Right lobe of liver (tissue), 6 donors: ENCODE measurements at regions not wholly inside any gene's neighbourhood (a gene's known extent, or its start where the extent isn't known, plus 50 kb on each side); places are given as distances from the start of the nearest gene placed in this dataset.

ENCODE experiments used
- ATAC-seq, 4 donors: fragments of 200-7000 bp; cut with Tn5 transposase; one replicate each; pipeline ENCODE4 v1.9.1; 2020; ENCODE audit warnings: mild to moderate bottlenecking in 4 of 4, moderate library complexity in 4 of 4
- DNase-seq, 3 donors: peaks; one replicate each; pipeline ENCODE4 v3.0.0-alpha.2; 2020
- H3K27ac ChIP-seq, 3 donors: fragments of 200-600 bp; one replicate each; pipeline ENCODE4 v1.8.0; 2022
- H3K27me3 ChIP-seq, 2 donors: fragments of 200-600 bp; one replicate each; pipeline ENCODE4 v1.8.0; 2022
- H3K36me3 ChIP-seq, 4 donors: fragments of 200-600 bp; sonication (generic) in 1 of 4; one replicate each; pipeline versions ENCODE4 v1.5.1 to v1.8.0; 2017 to 2022; ENCODE audit warnings: control low read depth in 1 of 4
- H3K4me1 ChIP-seq, 4 donors: fragments of 200-600 bp; sonication (generic) in 1 of 4; one replicate each; pipeline versions ENCODE4 v1.5.1 to v1.8.0; 2017 to 2022; ENCODE audit warnings: control low read depth in 1 of 4
- H3K4me3 ChIP-seq, 3 donors: fragments of 200-600 bp; one replicate each; pipeline ENCODE4 v1.8.0; 2022
- H3K9me3 ChIP-seq, 4 donors: fragments of 200-600 bp; sonication (generic) in 1 of 4; one replicate each; pipeline versions ENCODE4 v1.5.1 to v1.8.0; 2017 to 2022; ENCODE audit warnings: control low read depth in 1 of 4
- POLR2A ChIP-seq: fragments of 450-650 bp; IDR thresholded peaks from one replicate; pipeline ENCODE4 v1.6.1; 2017; ENCODE audit warnings: antibody characterized with exemption, mild to moderate bottlenecking
- WGBS: methylation state at CpG from one replicate; pipeline ENCODE4 v1.1.6; 2018; ENCODE audit warnings: low coverage, low lambda C conversion rate; ENCODE audit not compliant: insufficient coverage; ENCODE audit errors: missing lambda C conversion rate; 5-methylcytosine and 5-hydroxymethylcytosine counted together
- intact Hi-C, 2 donors: fragments of 100-400 bp; cut with DNase I; formaldehyde crosslinking; loops; one replicate each; pipeline versions ENCODE4 v1.11.2 to v1.14.1; 2022
- TF ChIP-seq, protein P1 (sequence below), 4 donors: fragments of 200-600 bp in 3 of 4; fragments of 450-650 bp in 1 of 4; IDR thresholded peaks; one replicate each; pipeline versions ENCODE4 v1.5.1 to v1.8.0; 2016 to 2022; ENCODE audit warnings: antibody characterized with exemption in 4 of 4, mild to moderate bottlenecking in 2 of 4
- donor health status: DM: no; HTN: yes; CAD: no.
- donor health status: DM: no; HTN: no; CAD: no.
- donor health status: DM: no; HTN: no; CAD: no.
- donor health status: DM: no; HTN: yes; CAD: no.
- donor health status: DM: no; HTN: yes; CAD: no.

DNA sequence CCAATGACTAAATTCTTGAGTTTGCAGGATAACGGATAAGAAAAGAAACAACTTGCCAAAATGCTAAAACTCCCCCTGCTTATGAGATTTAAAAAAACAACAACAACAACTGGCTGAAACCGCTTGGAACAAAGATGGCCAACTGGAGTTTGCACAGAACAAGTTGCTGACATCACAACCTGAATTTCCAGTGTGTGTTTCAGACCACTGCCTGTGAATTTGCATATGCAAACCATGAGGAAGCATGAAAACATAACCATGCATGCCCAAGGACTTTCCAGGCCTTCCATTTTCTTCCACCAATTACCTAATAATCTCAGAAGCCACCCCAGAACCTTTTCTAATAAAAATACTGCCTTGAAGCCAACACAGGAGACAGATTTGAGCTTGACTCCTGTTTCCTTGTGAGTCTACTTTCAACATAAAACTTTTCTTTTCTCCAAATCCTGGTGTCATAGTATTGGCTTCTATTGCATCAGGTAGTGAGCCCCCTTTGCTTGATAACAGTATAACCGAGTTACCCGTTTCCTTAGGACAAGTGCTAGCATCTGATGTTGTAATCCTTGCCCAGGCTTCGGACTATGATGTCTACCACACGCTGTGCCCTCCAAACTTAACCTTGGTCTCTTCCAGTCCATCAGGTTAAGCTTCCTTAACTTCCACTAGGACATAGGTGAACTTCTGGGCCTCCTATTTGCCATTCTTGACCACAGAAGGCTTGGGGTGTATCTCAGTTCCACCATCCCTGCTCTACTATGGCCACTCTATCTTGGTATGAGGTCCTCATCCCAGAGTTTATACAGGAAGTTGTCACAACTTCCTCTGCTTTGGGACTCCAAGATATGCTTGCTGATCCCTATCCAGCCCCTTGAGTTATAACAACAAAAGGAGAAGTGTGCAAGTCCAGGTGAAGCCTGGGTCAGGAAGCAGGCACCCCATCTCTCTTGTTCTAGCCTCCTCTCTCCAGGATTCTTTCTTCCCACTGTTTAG lies 385.5 kb upstream of the INTU start:
- Histone ChIP-seq H3K4me3 (no peak overlapping the region), H3K27me3 (no peaks in the 10 kb centered on the region), H3K27ac (no peak overlapping the region), H3K4me1 (no peaks in the 10 kb centered on the region), H3K36me3 (no peaks in the 10 kb centered on the region), H3K9me3 (no peaks in the 10 kb centered on the region)
- 50% methylated on average over 6 of the region's 6 CpGs for WGBS
- DNase-seq (no peak), ATAC-seq (no peak)
- TF ChIP-seq, protein P1, sequence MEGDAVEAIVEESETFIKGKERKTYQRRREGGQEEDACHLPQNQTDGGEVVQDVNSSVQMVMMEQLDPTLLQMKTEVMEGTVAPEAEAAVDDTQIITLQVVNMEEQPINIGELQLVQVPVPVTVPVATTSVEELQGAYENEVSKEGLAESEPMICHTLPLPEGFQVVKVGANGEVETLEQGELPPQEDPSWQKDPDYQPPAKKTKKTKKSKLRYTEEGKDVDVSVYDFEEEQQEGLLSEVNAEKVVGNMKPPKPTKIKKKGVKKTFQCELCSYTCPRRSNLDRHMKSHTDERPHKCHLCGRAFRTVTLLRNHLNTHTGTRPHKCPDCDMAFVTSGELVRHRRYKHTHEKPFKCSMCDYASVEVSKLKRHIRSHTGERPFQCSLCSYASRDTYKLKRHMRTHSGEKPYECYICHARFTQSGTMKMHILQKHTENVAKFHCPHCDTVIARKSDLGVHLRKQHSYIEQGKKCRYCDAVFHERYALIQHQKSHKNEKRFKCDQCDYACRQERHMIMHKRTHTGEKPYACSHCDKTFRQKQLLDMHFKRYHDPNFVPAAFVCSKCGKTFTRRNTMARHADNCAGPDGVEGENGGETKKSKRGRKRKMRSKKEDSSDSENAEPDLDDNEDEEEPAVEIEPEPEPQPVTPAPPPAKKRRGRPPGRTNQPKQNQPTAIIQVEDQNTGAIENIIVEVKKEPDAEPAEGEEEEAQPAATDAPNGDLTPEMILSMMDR (IDR thresholded peaks at IDR 0.05) = no peak
- no peak for TF ChIP-seq POLR2A
- intact Hi-C loops = no loop called here

DNA sequence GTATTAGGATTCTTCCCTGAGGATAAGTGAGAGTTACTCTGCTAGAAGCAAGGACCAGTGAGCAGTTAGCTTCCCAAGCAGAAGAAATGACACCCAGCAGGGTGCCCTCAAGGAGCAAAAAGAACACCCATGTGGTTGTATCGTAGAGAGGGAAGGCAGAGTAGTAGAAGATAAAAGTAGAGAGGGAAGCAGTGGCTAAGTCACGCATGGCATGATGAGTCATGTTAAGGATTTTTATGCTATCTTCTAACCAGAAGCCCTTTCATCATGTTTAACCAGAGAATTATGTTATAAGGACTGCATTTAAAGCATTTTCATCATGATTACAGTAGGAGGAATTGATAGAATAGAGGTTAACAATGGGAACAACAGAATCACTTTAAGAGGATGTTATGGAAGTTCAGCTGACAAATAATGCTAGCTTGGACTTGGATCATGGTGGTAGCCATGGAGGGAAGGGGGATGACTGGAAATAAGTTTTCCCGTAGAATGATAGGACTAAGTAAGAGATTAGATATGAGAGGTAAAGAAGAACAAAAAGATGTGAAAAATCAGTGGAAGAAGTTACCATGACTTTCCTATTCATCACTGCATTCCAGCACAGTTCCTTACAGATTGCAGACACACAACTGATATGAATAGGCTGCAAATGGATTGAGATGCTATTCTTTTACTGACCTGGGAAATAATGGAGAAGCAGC lies 383.5 kb upstream of the INTU start:
- TF ChIP-seq, protein P1 (IDR thresholded peaks at IDR 0.05) = no peak
- TF ChIP-seq POLR2A = no peak
- no peak for ATAC-seq

DNA sequence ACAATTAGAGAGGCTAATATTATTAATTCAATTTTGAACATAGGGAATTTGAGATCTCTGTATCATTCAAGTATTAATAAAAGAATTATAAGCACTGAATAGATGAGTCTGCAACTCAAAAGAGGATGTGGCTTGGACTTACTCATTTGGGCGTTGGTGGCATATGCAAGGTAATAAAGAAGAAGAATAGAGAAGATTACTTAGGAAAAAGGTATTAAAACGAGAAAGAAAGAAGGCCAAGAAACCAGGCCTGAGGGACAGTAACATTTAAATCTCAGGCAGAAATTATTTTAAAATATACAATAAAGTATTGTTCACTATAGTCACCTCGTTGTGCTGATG lies 383.0 kb upstream of the INTU start:
- intact Hi-C loops = no loop called here
- WGBS = 22% methylated on average over 3 of the region's 3 CpGs
- DNase-seq (no peak), ATAC-seq (no peak)
- Histone ChIP-seq H3K36me3 (no peaks in the 10 kb centered on the region), H3K27ac (no peak overlapping the region), H3K9me3 (no peaks in the 10 kb centered on the region), H3K27me3 (no peaks in the 10 kb centered on the region), H3K4me1 (no peaks in the 10 kb centered on the region), H3K4me3 (no peak overlapping the region)
- TF ChIP-seq POLR2A = no peak
- TF ChIP-seq, protein P1 (IDR thresholded peaks at IDR 0.05) = no peak

More for the DNA sequence above, 383.5 kb upstream of the INTU start:
- Histone ChIP-seq H3K27ac (no peak overlapping the region), H3K4me1 (no peaks in the 10 kb centered on the region), H3K27me3 (no peaks in the 10 kb centered on the region), H3K4me3 (no peak overlapping the region), H3K36me3 (no peaks in the 10 kb centered on the region), H3K9me3 (no peaks in the 10 kb centered on the region)
- intact Hi-C loops = no loop called here
- DNase-seq = no peak
- 43% methylated on average over 3 of the region's 3 CpGs for WGBS

DNA sequence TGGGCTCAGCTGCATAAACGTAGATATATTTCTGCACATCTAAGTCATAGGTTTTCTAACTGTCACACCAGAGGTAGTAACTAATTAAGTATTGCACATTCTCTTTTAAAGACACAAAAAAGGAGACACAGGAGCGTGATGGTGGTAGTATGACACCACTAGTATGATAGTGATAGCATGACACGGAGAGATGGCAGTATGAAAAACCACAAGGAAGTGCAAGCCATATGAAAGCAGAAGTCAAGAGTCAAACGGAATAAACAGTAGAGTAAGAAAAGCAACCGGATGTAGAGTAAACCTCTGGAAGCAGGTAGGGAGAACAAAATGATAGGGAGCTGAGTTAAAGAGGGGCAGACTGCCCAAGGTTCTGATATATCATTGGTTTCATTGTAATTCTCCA lies 382.2 kb upstream of the INTU start:
- H3K27ac ChIP-seq = no peak overlapping the region
- no peak for ATAC-seq
- no peaks in the 10 kb centered on the region for H3K4me1 ChIP-seq
- H3K27me3 ChIP-seq = no peaks in the 10 kb centered on the region
- H3K36me3 ChIP-seq = no peaks in the 10 kb centered on the region
- 44% methylated on average over 5 of the region's 5 CpGs for WGBS
- intact Hi-C loops = no loop called here
- no peaks in the 10 kb centered on the region for H3K9me3 ChIP-seq
- H3K4me3 ChIP-seq = no peak overlapping the region
- DNase-seq = no peak
- TF ChIP-seq, protein P1 (IDR thresholded peaks at IDR 0.05) = no peak
- no peak for TF ChIP-seq POLR2A
